ENCODE measurements at regions not wholly inside any gene's neighbourhood (a gene's known extent, or its start where the extent isn't known, plus 50 kb on each side); places are given as distances from the start of the nearest gene placed in this dataset.

- no peak for TF ChIP-seq CTCF (IDR thresholded peaks at IDR 0.05)
- TF ChIP-seq POLR2A (IDR thresholded peaks at IDR 0.05) = no peak
These were observed 159.8 kb downstream of the CYSLTR2 start for GRCh38 chr13:48813518-48813917.

Data from right lobe of liver (tissue), 4 donors.